ENCODE measurements at regions not wholly inside any gene's neighbourhood (a gene's known extent, or its start where the extent isn't known, plus 50 kb on each side); places are given as distances from the start of the nearest gene placed in this dataset.

- TF ChIP-seq CTCF (conservative IDR thresholded peaks at IDR 0.05; ENCODE audit: low read depth, low read length) (no peak), POLR2A (IDR thresholded peaks at IDR 0.05; ENCODE audit: low read depth, low read length) (no peak), RCOR1 (IDR thresholded peaks at IDR 0.05; ENCODE audit: insufficient replicate concordance, low read length) (no peak), MAFK (IDR thresholded peaks at IDR 0.05; ENCODE audit: low read depth, low read length) (no peak), RFX5 (IDR thresholded peaks at IDR 0.05; ENCODE audit: low read depth, low read length) (no peak), BHLHE40 (IDR thresholded peaks at IDR 0.05; ENCODE audit: low read depth, low read length) (no peak), MAZ (IDR thresholded peaks at IDR 0.05; ENCODE audit: borderline replicate concordance, low read depth, low read length) (no peak), USF2 (IDR thresholded peaks at IDR 0.05; ENCODE audit: low read depth, low read length) (no peak), FOS (IDR thresholded peaks at IDR 0.05; ENCODE audit: low read depth, low read length) (no peak), RAD21 (IDR thresholded peaks at IDR 0.05; ENCODE audit: low read length) (no peak)
Measured at GRCh38 chr3:139284221-139284620, 59.6 kb upstream of the MRPS22 start.

Measured in IMR-90 (cell line).